ENCODE measurements at regions not wholly inside any gene's neighbourhood (a gene's known extent, or its start where the extent isn't known, plus 50 kb on each side); places are given as distances from the start of the nearest gene placed in this dataset.

DNA sequence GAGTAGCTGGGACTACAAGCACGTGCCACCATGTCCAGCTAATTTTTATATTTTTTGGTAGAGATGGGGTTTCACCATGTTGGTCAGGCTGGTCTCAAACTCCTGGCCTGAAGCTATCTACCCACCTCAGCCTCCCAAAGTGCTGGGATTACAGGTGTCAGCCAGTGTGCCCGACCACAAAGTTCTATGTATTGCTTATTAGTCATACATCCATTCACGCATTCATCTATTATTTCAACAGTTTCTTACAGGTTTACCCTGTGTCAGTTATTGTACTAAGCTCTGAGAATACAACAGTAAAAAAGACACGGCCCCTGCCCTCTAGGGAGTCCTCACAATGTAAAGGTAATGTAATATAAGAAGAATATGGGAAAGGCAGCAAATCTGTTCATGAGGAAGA, 188.9 kb upstream of the BTG1 start:
- Histone ChIP-seq H3K4me2 (ENCODE audit: low read length) (no peak overlapping the region), H3K36me3 (ENCODE audit: control insufficient read depth, insufficient read depth, low read length) (no peaks in the 10 kb centered on the region), H2AFZ (no peak overlapping the region), H3K27me3 (ENCODE audit: control insufficient read depth, insufficient read depth, low read length) (no peaks in the 10 kb centered on the region), H3K79me2 (no peaks in the 10 kb centered on the region), H3K9me3 (ENCODE audit: control insufficient read depth, low read length) (no peaks in the 10 kb centered on the region), H3K27ac (no peak overlapping the region), H3K9ac (no peak overlapping the region), H3K4me1 (no peaks in the 10 kb centered on the region), H3K4me3 (ENCODE audit: low read depth, low read length) (no peak overlapping the region)
- TF ChIP-seq, protein P1, sequence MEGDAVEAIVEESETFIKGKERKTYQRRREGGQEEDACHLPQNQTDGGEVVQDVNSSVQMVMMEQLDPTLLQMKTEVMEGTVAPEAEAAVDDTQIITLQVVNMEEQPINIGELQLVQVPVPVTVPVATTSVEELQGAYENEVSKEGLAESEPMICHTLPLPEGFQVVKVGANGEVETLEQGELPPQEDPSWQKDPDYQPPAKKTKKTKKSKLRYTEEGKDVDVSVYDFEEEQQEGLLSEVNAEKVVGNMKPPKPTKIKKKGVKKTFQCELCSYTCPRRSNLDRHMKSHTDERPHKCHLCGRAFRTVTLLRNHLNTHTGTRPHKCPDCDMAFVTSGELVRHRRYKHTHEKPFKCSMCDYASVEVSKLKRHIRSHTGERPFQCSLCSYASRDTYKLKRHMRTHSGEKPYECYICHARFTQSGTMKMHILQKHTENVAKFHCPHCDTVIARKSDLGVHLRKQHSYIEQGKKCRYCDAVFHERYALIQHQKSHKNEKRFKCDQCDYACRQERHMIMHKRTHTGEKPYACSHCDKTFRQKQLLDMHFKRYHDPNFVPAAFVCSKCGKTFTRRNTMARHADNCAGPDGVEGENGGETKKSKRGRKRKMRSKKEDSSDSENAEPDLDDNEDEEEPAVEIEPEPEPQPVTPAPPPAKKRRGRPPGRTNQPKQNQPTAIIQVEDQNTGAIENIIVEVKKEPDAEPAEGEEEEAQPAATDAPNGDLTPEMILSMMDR (IDR thresholded peaks at IDR 0.05) = no peak

DNA sequence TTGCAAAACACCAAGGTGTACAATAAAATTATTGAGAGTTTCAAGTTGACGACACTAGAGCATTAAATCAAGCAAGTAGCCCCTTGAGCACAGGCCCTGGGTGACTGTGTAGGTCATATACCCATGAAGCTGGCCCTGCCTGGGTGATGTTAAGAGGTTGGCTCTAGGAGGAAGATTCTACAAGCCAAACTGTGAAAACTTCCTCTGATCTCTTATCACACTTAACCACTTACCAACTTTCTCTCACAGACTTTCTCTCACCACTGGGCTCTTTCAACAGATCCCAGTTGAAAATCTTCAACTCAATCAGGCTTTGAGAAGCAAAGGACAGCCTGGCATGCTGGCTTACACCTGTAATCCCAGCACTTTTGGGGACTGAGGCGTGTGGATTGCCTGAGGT, 186.9 kb upstream of the BTG1 start:
- H3K4me2 ChIP-seq (ENCODE audit: low read length) = no peak overlapping the region
- H3K4me1 ChIP-seq = no peaks in the 10 kb centered on the region
- no peak overlapping the region for H3K9ac ChIP-seq
- no peaks in the 10 kb centered on the region for H3K36me3 ChIP-seq (ENCODE audit: control insufficient read depth, insufficient read depth, low read length)
- TF ChIP-seq, protein P1 (IDR thresholded peaks at IDR 0.05) = no peak
- H2AFZ ChIP-seq = no peak overlapping the region
- H3K9me3 ChIP-seq (ENCODE audit: control insufficient read depth, low read length) = no peaks in the 10 kb centered on the region
- H3K4me3 ChIP-seq (ENCODE audit: low read depth, low read length) = no peak overlapping the region
- no peak overlapping the region for H3K27ac ChIP-seq
- H3K27me3 ChIP-seq (ENCODE audit: control insufficient read depth, insufficient read depth, low read length) = no peaks in the 10 kb centered on the region
- no peaks in the 10 kb centered on the region for H3K79me2 ChIP-seq

DNA sequence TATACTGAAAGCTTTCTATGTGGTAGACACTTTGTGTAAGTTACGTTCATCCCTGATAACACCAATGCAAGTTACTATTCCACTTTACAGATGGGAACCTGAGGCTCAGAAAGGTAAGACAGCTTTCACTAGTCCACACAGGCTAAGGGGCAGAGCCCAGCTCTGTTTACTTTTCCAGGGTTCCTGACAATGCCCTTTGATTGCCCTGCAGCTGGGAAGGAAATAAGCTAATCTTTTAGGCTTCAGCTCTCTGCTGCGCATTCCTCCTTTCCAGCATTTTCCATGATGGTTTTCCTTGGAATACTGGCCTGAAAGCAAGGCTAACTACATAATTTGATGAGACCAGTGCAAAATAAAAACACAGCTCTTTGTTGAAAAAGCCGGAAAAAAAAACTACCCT, 185.7 kb upstream of the BTG1 start:
- Histone ChIP-seq H3K27me3 (ENCODE audit: control insufficient read depth, insufficient read depth, low read length) (no peaks in the 10 kb centered on the region), H3K4me2 (ENCODE audit: low read length) (no peak overlapping the region), H3K27ac (no peak overlapping the region), H2AFZ (no peak overlapping the region), H3K9me3 (ENCODE audit: control insufficient read depth, low read length) (no peaks in the 10 kb centered on the region), H3K4me1 (no peaks in the 10 kb centered on the region), H3K9ac (no peak overlapping the region), H3K4me3 (ENCODE audit: low read depth, low read length) (no peak overlapping the region), H3K79me2 (no peaks in the 10 kb centered on the region), H3K36me3 (ENCODE audit: control insufficient read depth, insufficient read depth, low read length) (no peaks in the 10 kb centered on the region)
- TF ChIP-seq, protein P1 (IDR thresholded peaks at IDR 0.05) = no peak

DNA sequence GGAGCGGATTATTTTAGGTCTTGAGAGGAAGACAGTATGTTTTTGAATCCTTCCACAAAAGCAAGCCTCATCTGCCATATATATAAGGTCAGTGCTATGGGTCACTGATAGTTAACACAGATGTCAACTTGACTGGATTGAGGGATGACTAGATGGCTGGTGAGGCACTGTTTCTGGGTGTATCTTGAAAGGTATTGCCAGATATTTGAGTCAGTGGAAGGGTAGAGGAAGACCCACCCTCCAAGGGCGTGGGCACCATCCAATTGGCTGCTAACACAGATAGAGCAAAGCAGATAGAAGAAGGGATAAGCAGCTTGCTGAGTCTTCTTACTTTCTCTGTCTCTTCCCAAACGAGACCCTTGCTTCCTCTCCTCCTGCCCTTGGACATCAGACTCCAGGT, 185.0 kb upstream of the BTG1 start:
- Histone ChIP-seq H3K9ac (no peak overlapping the region), H3K36me3 (ENCODE audit: control insufficient read depth, insufficient read depth, low read length) (no peaks in the 10 kb centered on the region), H3K4me3 (ENCODE audit: low read depth, low read length) (no peak overlapping the region), H3K27ac (no peak overlapping the region), H3K4me2 (ENCODE audit: low read length) (no peak overlapping the region), H2AFZ (no peak overlapping the region), H3K4me1 (no peaks in the 10 kb centered on the region), H3K79me2 (no peaks in the 10 kb centered on the region), H3K27me3 (ENCODE audit: control insufficient read depth, insufficient read depth, low read length) (no peaks in the 10 kb centered on the region), H3K9me3 (ENCODE audit: control insufficient read depth, low read length) (no peaks in the 10 kb centered on the region)
- TF ChIP-seq, protein P1 (IDR thresholded peaks at IDR 0.05) = no peak

DNA sequence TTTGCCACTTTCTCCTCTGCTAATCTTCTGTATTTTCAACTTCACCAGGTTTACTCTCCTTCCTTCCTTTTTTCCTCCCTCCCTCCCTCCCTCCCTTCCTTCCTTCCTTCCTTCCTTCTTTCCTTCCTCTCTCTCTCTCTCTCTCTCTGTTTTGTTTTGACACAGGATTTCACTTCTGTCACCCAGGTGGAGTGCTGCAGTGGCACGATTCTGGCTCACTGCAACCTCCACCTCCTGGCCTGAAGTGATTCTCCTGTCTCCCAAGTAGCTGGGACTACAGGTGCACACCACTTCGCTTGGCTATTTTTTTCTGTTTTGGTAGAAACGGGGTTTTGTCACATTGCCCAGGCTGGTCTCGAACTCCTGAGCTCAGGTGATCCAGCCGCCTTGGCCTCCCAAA, 181.2 kb upstream of the BTG1 start:
- Histone ChIP-seq H2AFZ (no peak overlapping the region), H3K9ac (no peak overlapping the region), H3K4me2 (ENCODE audit: low read length) (no peak overlapping the region), H3K4me1 (no peaks in the 10 kb centered on the region), H3K79me2 (no peaks in the 10 kb centered on the region), H3K4me3 (ENCODE audit: low read depth, low read length) (no peak overlapping the region), H3K36me3 (ENCODE audit: control insufficient read depth, insufficient read depth, low read length) (no peaks in the 10 kb centered on the region), H3K27me3 (ENCODE audit: control insufficient read depth, insufficient read depth, low read length) (no peaks in the 10 kb centered on the region), H3K27ac (no peak overlapping the region), H3K9me3 (ENCODE audit: control insufficient read depth, low read length) (no peaks in the 10 kb centered on the region)
- TF ChIP-seq, protein P1 (IDR thresholded peaks at IDR 0.05) = no peak
